ENCODE measurements at regions not wholly inside any gene's neighbourhood (a gene's known extent, or its start where the extent isn't known, plus 50 kb on each side); places are given as distances from the start of the nearest gene placed in this dataset.

GRCh38 chr15:95522533-95522932 lies 808.0 kb upstream of the NR2F2 start:
- Histone ChIP-seq H3K9me3 (no peaks in the 10 kb centered on the region), H3K27me3 (no peaks in the 10 kb centered on the region), H3K36me3 (no peaks in the 10 kb centered on the region), H3K4me1 (no peaks in the 10 kb centered on the region), H3K4me3 (no peak overlapping the region), H3K27ac (no peak overlapping the region)
- TF ChIP-seq CTCF (IDR thresholded peaks at IDR 0.05): no peak
- DNase-seq (ENCODE audit: low spot score in 2 of 2): no peak
- intact Hi-C loops (cut with DNase I; ENCODE audit: low total_unique reads): loop anchor here (5.0 kb wide), 1 partner anchor 620 kb away; no protein-coding TSS in a partner anchor

- H3K36me3 ChIP-seq: no peaks in the 10 kb centered on the region
- no peaks in the 10 kb centered on the region for H3K9me3 ChIP-seq
- TF ChIP-seq CTCF (IDR thresholded peaks at IDR 0.05) (no peak), POLR2A (IDR thresholded peaks at IDR 0.05) (no peak), POLR2AphosphoS5 (IDR thresholded peaks at IDR 0.05) (no peak)
- no peaks in the 10 kb centered on the region for H3K27me3 ChIP-seq
- no peak for DNase-seq (ENCODE audit: low spot score in 2 of 2)
- no peaks in the 10 kb centered on the region for H3K4me1 ChIP-seq
- no peak overlapping the region for H3K27ac ChIP-seq
- no peak overlapping the region for H3K4me3 ChIP-seq
- intact Hi-C loops (cut with DNase I; ENCODE audit: low total_unique reads): no loop called here
Measured at GRCh38 chr15:95528920-95529319, 801.6 kb upstream of the NR2F2 start.

- H3K27ac ChIP-seq: no peak overlapping the region
- intact Hi-C loops (cut with DNase I; ENCODE audit: low total_unique reads): no loop called here
Measured at GRCh38 chr15:95536638-95537037, 793.9 kb upstream of the NR2F2 start.

GRCh38 chr15:95538693-95539092 lies 791.8 kb upstream of the NR2F2 start:
- no peaks in the 10 kb centered on the region for H3K27me3 ChIP-seq
- no peaks in the 10 kb centered on the region for H3K36me3 ChIP-seq
- no peak for DNase-seq (ENCODE audit: low spot score in 2 of 2)
- H3K9me3 ChIP-seq: no peaks in the 10 kb centered on the region
- no peak overlapping the region for H3K27ac ChIP-seq
- H3K4me3 ChIP-seq: no peak overlapping the region
- no peaks in the 10 kb centered on the region for H3K4me1 ChIP-seq
- intact Hi-C loops (cut with DNase I; ENCODE audit: low total_unique reads): no loop called here
- TF ChIP-seq CTCF (IDR thresholded peaks at IDR 0.05): no peak
- TF ChIP-seq POLR2AphosphoS5 (IDR thresholded peaks at IDR 0.05): no peak
- TF ChIP-seq POLR2A (IDR thresholded peaks at IDR 0.05): no peak

More at GRCh38 chr15:95536638-95537037, 793.9 kb upstream of the NR2F2 start:
- TF ChIP-seq CTCF (IDR thresholded peaks at IDR 0.05): no peak
- no peaks in the 10 kb centered on the region for H3K4me1 ChIP-seq
- no peaks in the 10 kb centered on the region for H3K27me3 ChIP-seq
- H3K36me3 ChIP-seq: no peaks in the 10 kb centered on the region
- no peak for DNase-seq (ENCODE audit: low spot score in 2 of 2)
- H3K9me3 ChIP-seq: no peaks in the 10 kb centered on the region
- H3K4me3 ChIP-seq: no peak overlapping the region

GRCh38 chr15:95541301-95541700 lies 789.2 kb upstream of the NR2F2 start:
- no peak for DNase-seq (ENCODE audit: low spot score in 2 of 2)
- Histone ChIP-seq H3K27ac (no peak overlapping the region), H3K36me3 (no peaks in the 10 kb centered on the region), H3K4me1 (no peaks in the 10 kb centered on the region), H3K27me3 (no peaks in the 10 kb centered on the region), H3K4me3 (no peak overlapping the region), H3K9me3 (no peaks in the 10 kb centered on the region)
- TF ChIP-seq POLR2AphosphoS5 (IDR thresholded peaks at IDR 0.05) (no peak), POLR2A (IDR thresholded peaks at IDR 0.05) (no peak), CTCF (IDR thresholded peaks at IDR 0.05) (no peak)
- intact Hi-C loops (cut with DNase I; ENCODE audit: low total_unique reads): no loop called here
